HEK293 (cell line): ENCODE measurements at regions not wholly inside any gene's neighbourhood (a gene's known extent, or its start where the extent isn't known, plus 50 kb on each side); places are given as distances from the start of the nearest gene placed in this dataset.

Experiments
- ZBTB7A ChIP-seq: fragments of 450-650 bp; formaldehyde crosslinking; IDR thresholded peaks from 2 replicates; pipeline ENCODE4 v1.5.1; 2016; ENCODE audit warnings: low read depth, missing biosample characterization, missing genetic modification characterization
- ZBTB8A ChIP-seq: fragments of 450-650 bp; formaldehyde crosslinking; IDR thresholded peaks from 2 replicates; pipeline ENCODE4 v1.5.1; 2016; ENCODE audit warnings: missing biosample characterization, missing genetic modification characterization
- ZNF112 ChIP-seq: fragments of 450-650 bp; formaldehyde crosslinking; IDR thresholded peaks from 2 replicates; pipeline ENCODE4 v1.5.0; 2017; ENCODE audit warnings: missing biosample characterization, missing genetic modification characterization
- ZNF138 ChIP-seq: fragments of 450-650 bp; formaldehyde crosslinking; IDR thresholded peaks from 2 replicates; pipeline ENCODE4 v1.5.1; 2016; ENCODE audit warnings: missing biosample characterization, missing genetic modification characterization, borderline replicate concordance
- ZNF274 ChIP-seq, 2 experiments: fragments of 200-500 bp in 1 of 2; fragments of 450-650 bp in 1 of 2; sonication (Bioruptor generic) in 1 of 2; formaldehyde crosslinking in 1 of 2; IDR thresholded peaks; 2 replicates each; pipeline versions ENCODE4 v1.5.1 to v1.6.1; 2014 to 2016; ENCODE audit warnings: borderline replicate concordance in 1 of 2, inconsistent platforms in 1 of 2, low read length in 1 of 2, missing biosample characterization in 1 of 2, missing genetic modification characterization in 1 of 2
- ZNF398 ChIP-seq: fragments of 450-650 bp; formaldehyde crosslinking; IDR thresholded peaks from 2 replicates; pipeline ENCODE4 v1.5.1; 2017; ENCODE audit warnings: missing biosample characterization, missing genetic modification characterization
- TF ChIP-seq, protein P1 (sequence below): fragments of 450-650 bp; formaldehyde crosslinking; IDR thresholded peaks from 2 replicates; pipeline ENCODE4 v1.5.1; 2016; ENCODE audit warnings: missing biosample characterization, missing genetic modification characterization
- TF ChIP-seq, protein P2 (sequence below): fragments of 450-650 bp; formaldehyde crosslinking; IDR thresholded peaks from 2 replicates; pipeline ENCODE4 v1.5.1; 2016; ENCODE audit warnings: missing biosample characterization, missing genetic modification characterization

GRCh38 chr6:115733426-115733825, 327.3 kb downstream of the FRK start:
- TF ChIP-seq ZNF398, result no peak
- no peak for TF ChIP-seq ZNF274 (IDR thresholded peaks at IDR 0.05; ENCODE audit: low read length)
- no peak for TF ChIP-seq ZNF274 (tag by site-specific recombination; IDR thresholded peaks at IDR 0.05; ENCODE audit: borderline replicate concordance)
- TF ChIP-seq, protein P1, sequence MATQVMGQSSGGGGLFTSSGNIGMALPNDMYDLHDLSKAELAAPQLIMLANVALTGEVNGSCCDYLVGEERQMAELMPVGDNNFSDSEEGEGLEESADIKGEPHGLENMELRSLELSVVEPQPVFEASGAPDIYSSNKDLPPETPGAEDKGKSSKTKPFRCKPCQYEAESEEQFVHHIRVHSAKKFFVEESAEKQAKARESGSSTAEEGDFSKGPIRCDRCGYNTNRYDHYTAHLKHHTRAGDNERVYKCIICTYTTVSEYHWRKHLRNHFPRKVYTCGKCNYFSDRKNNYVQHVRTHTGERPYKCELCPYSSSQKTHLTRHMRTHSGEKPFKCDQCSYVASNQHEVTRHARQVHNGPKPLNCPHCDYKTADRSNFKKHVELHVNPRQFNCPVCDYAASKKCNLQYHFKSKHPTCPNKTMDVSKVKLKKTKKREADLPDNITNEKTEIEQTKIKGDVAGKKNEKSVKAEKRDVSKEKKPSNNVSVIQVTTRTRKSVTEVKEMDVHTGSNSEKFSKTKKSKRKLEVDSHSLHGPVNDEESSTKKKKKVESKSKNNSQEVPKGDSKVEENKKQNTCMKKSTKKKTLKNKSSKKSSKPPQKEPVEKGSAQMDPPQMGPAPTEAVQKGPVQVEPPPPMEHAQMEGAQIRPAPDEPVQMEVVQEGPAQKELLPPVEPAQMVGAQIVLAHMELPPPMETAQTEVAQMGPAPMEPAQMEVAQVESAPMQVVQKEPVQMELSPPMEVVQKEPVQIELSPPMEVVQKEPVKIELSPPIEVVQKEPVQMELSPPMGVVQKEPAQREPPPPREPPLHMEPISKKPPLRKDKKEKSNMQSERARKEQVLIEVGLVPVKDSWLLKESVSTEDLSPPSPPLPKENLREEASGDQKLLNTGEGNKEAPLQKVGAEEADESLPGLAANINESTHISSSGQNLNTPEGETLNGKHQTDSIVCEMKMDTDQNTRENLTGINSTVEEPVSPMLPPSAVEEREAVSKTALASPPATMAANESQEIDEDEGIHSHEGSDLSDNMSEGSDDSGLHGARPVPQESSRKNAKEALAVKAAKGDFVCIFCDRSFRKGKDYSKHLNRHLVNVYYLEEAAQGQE (tag by site-specific recombination), result no peak
- no peak for TF ChIP-seq ZBTB7A (tag by site-specific recombination)
- no peak for TF ChIP-seq ZNF138 (tag by site-specific recombination)
- TF ChIP-seq, protein P2, sequence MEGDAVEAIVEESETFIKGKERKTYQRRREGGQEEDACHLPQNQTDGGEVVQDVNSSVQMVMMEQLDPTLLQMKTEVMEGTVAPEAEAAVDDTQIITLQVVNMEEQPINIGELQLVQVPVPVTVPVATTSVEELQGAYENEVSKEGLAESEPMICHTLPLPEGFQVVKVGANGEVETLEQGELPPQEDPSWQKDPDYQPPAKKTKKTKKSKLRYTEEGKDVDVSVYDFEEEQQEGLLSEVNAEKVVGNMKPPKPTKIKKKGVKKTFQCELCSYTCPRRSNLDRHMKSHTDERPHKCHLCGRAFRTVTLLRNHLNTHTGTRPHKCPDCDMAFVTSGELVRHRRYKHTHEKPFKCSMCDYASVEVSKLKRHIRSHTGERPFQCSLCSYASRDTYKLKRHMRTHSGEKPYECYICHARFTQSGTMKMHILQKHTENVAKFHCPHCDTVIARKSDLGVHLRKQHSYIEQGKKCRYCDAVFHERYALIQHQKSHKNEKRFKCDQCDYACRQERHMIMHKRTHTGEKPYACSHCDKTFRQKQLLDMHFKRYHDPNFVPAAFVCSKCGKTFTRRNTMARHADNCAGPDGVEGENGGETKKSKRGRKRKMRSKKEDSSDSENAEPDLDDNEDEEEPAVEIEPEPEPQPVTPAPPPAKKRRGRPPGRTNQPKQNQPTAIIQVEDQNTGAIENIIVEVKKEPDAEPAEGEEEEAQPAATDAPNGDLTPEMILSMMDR (tag by site-specific recombination), result no peak
- TF ChIP-seq ZNF112 (tag by site-specific recombination), result no peak
- no peak for TF ChIP-seq ZBTB8A (tag by site-specific recombination)
